CD4-positive, alpha-beta memory T cell (primary cell): ENCODE measurements at regions not wholly inside any gene's neighbourhood (a gene's known extent, or its start where the extent isn't known, plus 50 kb on each side); places are given as distances from the start of the nearest gene placed in this dataset.

Experiments
- CTCF ChIA-PET: fragments of 350-600 bp; sonication (Branson Sonifier 250); formaldehyde crosslinking; loops from one replicate; lab custom pipeline; 2021; ENCODE audit warnings: inconsistent platforms; ENCODE audit not compliant: partially characterized antibody; lab: Charles Lee
- POLR2A ChIA-PET: fragments of 350-600 bp; sonication (Branson Sonifier 250); formaldehyde crosslinking; loops from one replicate; lab custom pipeline; 2021; ENCODE audit not compliant: partially characterized antibody; lab: Charles Lee
- DNase-seq, 5 donors: peaks; one replicate each; pipeline versions ENCODE4 v3.0.0 to v3.0.0-alpha.2; 2020 to 2022; ENCODE audit warnings: mixed read lengths in 1 of 5
- H3K27ac ChIP-seq: one replicate; pipeline ENCODE4 v1.7.0; 2013; ENCODE audit warnings: low read depth, low read length
- H3K27me3 ChIP-seq: 2 replicates; pipeline ENCODE4 v1.7.0; 2013; ENCODE audit warnings: mild to moderate bottlenecking, low read length, moderate library complexity; ENCODE audit not compliant: insufficient read depth
- H3K36me3 ChIP-seq: 2 replicates; pipeline ENCODE4 v1.7.0; 2013; ENCODE audit warnings: mild to moderate bottlenecking, low read length, moderate library complexity; ENCODE audit not compliant: insufficient read depth
- H3K4me1 ChIP-seq: 2 replicates; pipeline ENCODE4 v1.7.0; 2013; ENCODE audit warnings: mild to moderate bottlenecking, low read length, moderate library complexity; ENCODE audit not compliant: insufficient read depth
- H3K4me3 ChIP-seq, 2 donors: one replicate each; pipeline ENCODE4 v1.7.0; 2013; ENCODE audit warnings: low read length in 2 of 2, mild to moderate bottlenecking in 1 of 2
- H3K9me3 ChIP-seq, 2 donors: one replicate each; pipeline ENCODE4 v1.7.0; 2013; ENCODE audit warnings: low read length in 2 of 2, control low read depth in 1 of 2; ENCODE audit not compliant: control insufficient read depth in 1 of 2
- H3K27ac Mint-ChIP-seq, 7 donors: one replicate each; pipeline ENCODE4 v1.8.0; 2020 to 2021; ENCODE audit warnings: mixed read lengths in 7 of 7, mild to moderate bottlenecking in 6 of 7, inconsistent platforms in 3 of 7, moderate library complexity in 3 of 7
- H3K27me3 Mint-ChIP-seq, 2 donors: one replicate each; pipeline ENCODE4 v1.8.0; 2020 to 2021; ENCODE audit warnings: mixed read lengths in 2 of 2
- H3K36me3 Mint-ChIP-seq, 2 donors: one replicate each; pipeline ENCODE4 v1.8.0; 2020 to 2021; ENCODE audit warnings: mixed read lengths in 2 of 2, inconsistent platforms in 1 of 2, mild to moderate bottlenecking in 1 of 2
- H3K4me1 Mint-ChIP-seq, 4 donors: one replicate each; pipeline ENCODE4 v1.8.0; 2020 to 2021; ENCODE audit warnings: mixed read lengths in 4 of 4, mild to moderate bottlenecking in 1 of 4
- H3K4me3 Mint-ChIP-seq, 8 donors: one replicate each; pipeline ENCODE4 v1.8.0; 2020 to 2021; ENCODE audit warnings: mixed read lengths in 8 of 8, mild to moderate bottlenecking in 7 of 8, moderate library complexity in 6 of 8, inconsistent platforms in 3 of 8
- H3K9me3 Mint-ChIP-seq, 8 donors: one replicate each; pipeline ENCODE4 v1.8.0; 2020 to 2021; ENCODE audit warnings: mixed read lengths in 8 of 8, mild to moderate bottlenecking in 5 of 8, inconsistent platforms in 3 of 8, moderate library complexity in 1 of 8
- intact Hi-C: fragments of 100-400 bp; cut with micrococcal nuclease; formaldehyde crosslinking; loops from one replicate; pipeline ENCODE4 v1.15.1; 2023

GRCh38 chr6:12442455-12442854 lies 152.3 kb downstream of the EDN1 start:
- ChIA-PET POLR2A (no interaction called here), CTCF (no interaction called here)
- H3K27ac Mint-ChIP-seq, result no peak overlapping the region
- no peaks in the 10 kb centered on the region for H3K9me3 ChIP-seq
- DNase-seq, result no peak
- H3K4me1 Mint-ChIP-seq, result no peaks in the 10 kb centered on the region
- H3K4me1 ChIP-seq, result no peaks in the 10 kb centered on the region
- H3K27me3 Mint-ChIP-seq, result no peaks in the 10 kb centered on the region
- H3K4me3 Mint-ChIP-seq, result no peak overlapping the region
- H3K27me3 ChIP-seq, result no peaks in the 10 kb centered on the region
- H3K27ac ChIP-seq, result no peak overlapping the region
- no peaks in the 10 kb centered on the region for H3K36me3 ChIP-seq
- H3K9me3 Mint-ChIP-seq, result peaks cover 0 to 5% (median 0%) of the 10 kb centered on the region in 8 donors
- H3K4me3 ChIP-seq, result no peak overlapping the region
- intact Hi-C loops, result no loop called here
- H3K36me3 Mint-ChIP-seq, result no peaks in the 10 kb centered on the region

GRCh38 chr6:12446394-12446793 lies 156.2 kb downstream of the EDN1 start:
- Mint-ChIP-seq H3K36me3 (no peaks in the 10 kb centered on the region), H3K27me3 (peaks cover 0 to 3% of the 10 kb centered on the region in 2 donors), H3K4me1 (no peaks in the 10 kb centered on the region), H3K9me3 (peaks cover 0 to 6% (median 1%) of the 10 kb centered on the region in 8 donors), H3K27ac (no peak overlapping the region), H3K4me3 (no peak overlapping the region)
- no peak for DNase-seq
- Histone ChIP-seq H3K27me3 (no peaks in the 10 kb centered on the region), H3K4me3 (no peak overlapping the region), H3K27ac (no peak overlapping the region), H3K9me3 (no peaks in the 10 kb centered on the region), H3K36me3 (no peaks in the 10 kb centered on the region), H3K4me1 (no peaks in the 10 kb centered on the region)
- ChIA-PET CTCF (no interaction called here), POLR2A (no interaction called here)
- intact Hi-C loops, result no loop called here

GRCh38 chr6:12449447-12449846 lies 159.3 kb downstream of the EDN1 start:
- no peak overlapping the region for H3K4me3 Mint-ChIP-seq
- no peak overlapping the region for H3K27ac Mint-ChIP-seq
- DNase-seq, result no peak
- peaks cover 0 to 23% (median 12%) of the 10 kb centered on the region in 8 donors for H3K9me3 Mint-ChIP-seq
- no peaks in the 10 kb centered on the region for H3K27me3 ChIP-seq
- H3K27ac ChIP-seq, result no peak overlapping the region
- H3K4me3 ChIP-seq, result no peak overlapping the region
- H3K9me3 ChIP-seq, result peaks cover 0 to 4% of the 10 kb centered on the region in 2 donors
- H3K36me3 ChIP-seq, result no peaks in the 10 kb centered on the region
- POLR2A ChIA-PET, result no interaction called here
- CTCF ChIA-PET, result no interaction called here
- H3K27me3 Mint-ChIP-seq, result peaks cover 0 to 3% of the 10 kb centered on the region in 2 donors
- no peaks in the 10 kb centered on the region for H3K4me1 Mint-ChIP-seq
- intact Hi-C loops, result no loop called here
- H3K36me3 Mint-ChIP-seq, result no peaks in the 10 kb centered on the region
- H3K4me1 ChIP-seq, result no peaks in the 10 kb centered on the region

- H3K4me1 Mint-ChIP-seq, result no peaks in the 10 kb centered on the region
- Histone ChIP-seq H3K9me3 (peaks cover 0 to 4% of the 10 kb centered on the region in 2 donors), H3K36me3 (no peaks in the 10 kb centered on the region), H3K27ac (no peak overlapping the region), H3K4me1 (no peaks in the 10 kb centered on the region), H3K4me3 (no peak overlapping the region), H3K27me3 (no peaks in the 10 kb centered on the region)
- POLR2A ChIA-PET, result no interaction called here
- H3K9me3 Mint-ChIP-seq, result peaks cover 0 to 28% (median 14%) of the 10 kb centered on the region in 8 donors
- H3K27ac Mint-ChIP-seq, result no peak overlapping the region
- no peak overlapping the region for H3K4me3 Mint-ChIP-seq
- H3K27me3 Mint-ChIP-seq, result peaks cover 0 to 3% of the 10 kb centered on the region in 2 donors
- no peaks in the 10 kb centered on the region for H3K36me3 Mint-ChIP-seq
- DNase-seq, result no peak
- intact Hi-C loops, result no loop called here
- CTCF ChIA-PET, result no interaction called here
Observed at GRCh38 chr6:12450467-12450866, 160.3 kb downstream of the EDN1 start.

- Mint-ChIP-seq H3K27me3 (peaks cover 0 to 2% of the 10 kb centered on the region in 2 donors), H3K9me3 (peaks cover 0 to 26% (median 13%) of the 10 kb centered on the region in 8 donors), H3K4me3 (no peak overlapping the region), H3K4me1 (no peaks in the 10 kb centered on the region), H3K36me3 (no peaks in the 10 kb centered on the region), H3K27ac (no peak overlapping the region)
- ChIA-PET POLR2A (no interaction called here), CTCF (no interaction called here)
- Histone ChIP-seq H3K27ac (no peak overlapping the region), H3K36me3 (no peaks in the 10 kb centered on the region), H3K9me3 (peaks cover 0 to 4% of the 10 kb centered on the region in 2 donors), H3K4me3 (no peak overlapping the region), H3K4me1 (no peaks in the 10 kb centered on the region), H3K27me3 (no peaks in the 10 kb centered on the region)
- no peak for DNase-seq
- intact Hi-C loops, result no loop called here
Observed at GRCh38 chr6:12456343-12456742, 166.2 kb downstream of the EDN1 start.

GRCh38 chr6:12457094-12457493 lies 166.9 kb downstream of the EDN1 start:
- H3K4me3 Mint-ChIP-seq, result no peak overlapping the region
- H3K4me1 Mint-ChIP-seq, result no peaks in the 10 kb centered on the region
- intact Hi-C loops, result no loop called here
- CTCF ChIA-PET, result no interaction called here
- Histone ChIP-seq H3K27ac (no peak overlapping the region), H3K4me1 (no peaks in the 10 kb centered on the region), H3K9me3 (peaks cover 0 to 4% of the 10 kb centered on the region in 2 donors), H3K4me3 (no peak overlapping the region), H3K36me3 (no peaks in the 10 kb centered on the region), H3K27me3 (no peaks in the 10 kb centered on the region)
- H3K27me3 Mint-ChIP-seq, result peaks cover 0 to 2% of the 10 kb centered on the region in 2 donors
- no peak overlapping the region for H3K27ac Mint-ChIP-seq
- H3K36me3 Mint-ChIP-seq, result no peaks in the 10 kb centered on the region
- DNase-seq, result no peak
- POLR2A ChIA-PET, result no interaction called here
- peaks cover 0 to 19% (median 12%) of the 10 kb centered on the region in 8 donors for H3K9me3 Mint-ChIP-seq

GRCh38 chr6:12458558-12458957 lies 168.4 kb downstream of the EDN1 start:
- H3K36me3 ChIP-seq, result no peaks in the 10 kb centered on the region
- CTCF ChIA-PET, result no interaction called here
- intact Hi-C loops, result no loop called here
- H3K4me3 Mint-ChIP-seq, result no peak overlapping the region
- H3K9me3 Mint-ChIP-seq, result peaks cover 0 to 12% (median 6%) of the 10 kb centered on the region in 8 donors
- no peaks in the 10 kb centered on the region for H3K36me3 Mint-ChIP-seq
- H3K4me1 Mint-ChIP-seq, result no peaks in the 10 kb centered on the region
- H3K4me1 ChIP-seq, result no peaks in the 10 kb centered on the region
- H3K27ac Mint-ChIP-seq, result no peak overlapping the region
- peaks cover 0 to 2% of the 10 kb centered on the region in 2 donors for H3K27me3 Mint-ChIP-seq
- H3K9me3 ChIP-seq, result peaks cover 0 to 3% of the 10 kb centered on the region in 2 donors
- no peak overlapping the region for H3K4me3 ChIP-seq
- no peak overlapping the region for H3K27ac ChIP-seq
- no peak for DNase-seq
- no peaks in the 10 kb centered on the region for H3K27me3 ChIP-seq
- POLR2A ChIA-PET, result no interaction called here
